HG03280 (cell line): ENCODE measurements at regions not wholly inside any gene's neighbourhood (a gene's known extent, or its start where the extent isn't known, plus 50 kb on each side); places are given as distances from the start of the nearest gene placed in this dataset.
A peak's percentile ranks its signal among the peaks of the same experiment; 100 is the strongest.

Experiments used
- ATAC-seq: cut with Tn5 transposase; IDR thresholded peaks from one replicate; pipeline ENCODE4 v1.9.1; 2021; ENCODE audit warnings: mild to moderate bottlenecking, moderate library complexity; ENCODE audit not compliant: unreplicated experiment

DNA sequence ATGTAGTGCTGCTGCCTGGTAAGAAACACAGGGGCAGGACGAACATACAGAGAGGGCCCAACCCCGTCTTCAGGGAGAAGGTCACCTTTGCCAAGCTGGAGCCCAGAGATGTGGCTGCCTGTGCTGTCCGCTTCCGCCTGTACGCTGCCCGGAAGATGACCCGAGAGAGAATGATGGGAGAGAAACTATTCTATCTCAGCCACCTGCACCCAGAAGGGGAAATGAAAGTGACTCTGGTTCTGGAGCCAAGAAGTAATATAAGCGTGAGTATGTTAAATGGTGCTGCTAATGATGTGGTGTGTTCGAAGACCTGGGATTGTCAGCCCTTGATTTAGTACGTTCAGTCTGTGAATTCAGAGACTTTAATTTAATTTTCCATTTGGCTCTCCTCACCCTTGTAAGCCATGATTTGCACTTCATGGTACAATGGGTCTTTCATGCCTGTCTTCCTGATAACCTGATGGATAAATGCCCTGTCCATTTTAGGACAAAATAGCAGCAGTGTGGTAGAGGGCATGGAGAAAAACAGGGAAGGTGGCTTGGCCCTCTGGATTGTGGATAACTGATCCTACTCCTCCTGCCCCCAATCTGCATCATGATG, 318.9 kb downstream of the SNAPC1 start:
- peak; percentile 93 for ATAC-seq

DNA sequence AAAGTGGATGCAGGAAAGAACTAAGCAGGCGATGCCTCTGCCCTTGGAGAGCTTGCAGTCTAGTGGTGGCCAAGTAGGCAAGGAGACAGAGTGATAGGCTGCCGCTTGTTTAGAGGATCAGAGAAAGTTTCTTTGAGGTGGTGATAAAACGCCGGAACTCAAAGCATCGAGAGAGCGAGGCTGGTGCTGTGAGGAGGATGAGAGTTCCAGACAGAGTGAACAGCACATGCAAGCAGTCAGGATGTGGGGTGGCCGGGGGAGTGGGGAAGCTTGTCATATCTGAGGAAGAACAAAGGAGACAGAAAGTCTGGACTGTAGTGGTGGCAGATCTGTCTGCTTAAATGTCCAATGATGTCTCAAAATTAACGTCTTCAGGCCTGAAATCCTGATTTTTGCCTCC, 319.7 kb downstream of the SNAPC1 start:
- ATAC-seq: no peak

DNA sequence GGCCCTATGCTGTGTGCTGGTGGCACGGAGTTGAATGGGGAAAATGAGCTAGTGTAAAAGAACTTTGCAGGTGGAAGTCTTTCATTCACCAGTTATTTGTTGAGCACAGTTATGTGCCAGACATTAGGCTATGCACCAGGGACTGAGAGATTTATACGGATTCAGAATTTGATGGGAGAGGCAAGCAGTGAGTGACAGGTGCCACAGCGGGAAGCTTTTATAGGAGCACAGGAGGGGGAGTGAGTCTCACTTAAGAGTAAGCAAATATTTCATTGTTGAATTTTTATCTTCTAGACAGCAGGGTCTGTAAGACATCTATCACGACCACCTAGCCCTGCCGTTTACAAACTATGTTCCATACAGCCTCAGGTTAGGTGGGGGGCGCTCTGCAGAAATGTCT, 320.6 kb downstream of the SNAPC1 start:
- no peak for ATAC-seq

GRCh38 chr14:62084020-62084419, 321.8 kb downstream of the SNAPC1 start:
- ATAC-seq: no peak

DNA sequence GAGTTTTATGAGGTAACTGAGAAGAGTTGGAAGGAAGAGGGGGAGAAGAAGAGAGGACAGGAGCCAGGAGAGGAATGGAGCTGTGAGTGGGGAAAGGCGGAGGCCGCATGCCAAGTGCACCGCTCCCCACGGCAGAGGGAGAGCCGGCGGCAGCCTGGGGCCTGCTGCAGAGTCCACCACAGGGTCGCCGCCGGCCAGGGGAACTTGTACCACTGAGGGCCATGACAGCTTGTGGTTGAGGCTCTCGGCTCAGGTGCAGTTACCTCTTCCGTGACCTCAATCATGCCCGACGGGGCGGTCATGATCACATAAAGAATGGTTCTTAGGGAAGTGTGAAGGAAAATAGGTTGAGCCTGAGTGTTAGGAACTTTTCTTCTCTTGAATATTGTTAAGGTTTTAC, 325.0 kb downstream of the SNAPC1 start:
- no peak for ATAC-seq

GRCh38 chr14:62093736-62094135, 331.5 kb downstream of the SNAPC1 start:
- no peak for ATAC-seq

GRCh38 chr14:62097072-62097471, 334.9 kb downstream of the SNAPC1 start:
- no peak for ATAC-seq

DNA sequence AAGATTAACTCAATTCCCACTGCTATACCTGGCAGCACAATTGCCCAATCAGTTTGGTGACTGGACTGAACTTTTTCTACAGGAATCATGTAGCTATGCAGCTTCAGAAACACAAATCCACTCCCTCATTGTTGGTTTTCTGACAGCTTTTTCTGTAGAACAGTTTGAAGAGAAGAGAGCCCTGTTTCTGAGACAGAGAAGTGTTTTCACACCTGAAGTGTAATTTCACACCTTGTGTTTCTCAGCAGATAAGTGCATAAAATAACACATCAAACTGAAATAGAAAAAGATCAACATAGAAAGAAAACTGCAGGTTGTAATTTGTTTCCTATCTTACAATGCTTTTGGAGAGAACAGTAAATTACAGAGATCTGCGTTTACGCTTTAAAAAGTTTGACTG, 335.6 kb downstream of the SNAPC1 start:
- ATAC-seq: no peak

DNA sequence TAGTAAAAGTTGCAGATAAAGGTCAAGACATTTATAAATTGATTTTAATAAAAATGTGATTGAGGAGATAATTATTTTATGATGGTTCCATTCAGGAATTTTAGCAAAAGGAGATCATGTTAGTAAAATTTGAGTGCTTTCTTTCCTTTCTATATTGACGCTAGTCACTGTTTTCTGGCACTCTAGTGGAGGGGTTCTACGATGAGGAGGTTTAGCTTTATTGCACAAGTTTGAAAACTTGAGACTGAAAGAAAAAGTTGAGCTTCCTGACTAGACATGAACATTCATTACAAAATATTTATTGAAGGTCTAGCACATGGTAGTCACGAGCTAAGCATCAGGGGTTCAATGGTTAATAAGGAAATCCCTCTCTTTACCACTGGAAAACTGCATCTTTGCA, 336.1 kb downstream of the SNAPC1 start:
- no peak for ATAC-seq

- no peak for ATAC-seq
These were observed 336.9 kb downstream of the SNAPC1 start for GRCh38 chr14:62099091-62099490.

GRCh38 chr14:62101189-62101588, 339.0 kb downstream of the SNAPC1 start:
- ATAC-seq: no peak

DNA sequence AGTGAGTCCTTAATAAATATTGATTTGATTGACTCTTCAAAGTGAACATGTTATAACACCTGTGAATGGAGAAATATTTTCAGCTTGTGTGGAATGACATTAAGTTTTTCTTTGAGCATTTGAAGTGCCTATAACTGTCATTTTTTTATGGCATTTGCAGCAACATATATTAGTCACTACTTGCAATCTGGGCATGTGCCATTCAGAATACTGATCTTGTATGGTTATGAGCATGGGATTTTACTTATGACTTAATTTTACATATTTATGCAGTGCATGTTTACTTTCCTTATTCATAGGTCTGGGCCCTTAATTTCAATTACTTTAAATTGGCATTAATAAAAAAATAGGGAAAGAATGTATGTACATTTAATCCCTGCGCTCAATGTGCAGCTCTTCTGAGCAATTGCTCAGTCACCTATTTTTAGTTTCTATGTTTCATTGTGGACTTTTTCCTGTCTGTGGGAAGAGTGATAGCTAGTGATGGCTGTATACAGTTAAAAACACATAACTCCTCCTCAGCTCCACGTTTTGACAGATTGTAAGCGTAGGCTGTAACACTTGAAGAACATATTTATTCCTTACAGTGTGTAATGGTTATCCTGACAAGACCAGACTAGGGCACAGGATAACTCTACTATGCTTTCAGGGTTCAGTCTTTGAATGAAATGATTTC, 339.6 kb downstream of the SNAPC1 start:
- no peak for ATAC-seq

DNA sequence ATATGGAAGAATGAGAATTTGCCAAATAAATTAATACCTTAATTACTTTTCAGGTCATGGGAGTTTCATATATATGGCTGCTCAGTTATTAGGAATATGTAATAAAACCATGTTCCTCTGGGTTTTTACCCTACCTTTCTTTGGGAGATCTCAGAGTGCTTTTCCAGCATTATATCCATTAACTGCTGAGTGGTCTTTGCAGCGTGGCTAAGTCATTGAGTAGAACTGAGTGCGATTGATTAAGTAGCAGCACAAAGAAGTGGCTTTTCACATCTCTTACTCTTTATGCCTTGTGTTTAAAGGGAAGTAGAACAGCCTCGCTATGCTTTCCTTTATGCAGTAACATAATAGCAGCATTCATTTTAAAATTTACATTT, 340.1 kb downstream of the SNAPC1 start:
- no peak for ATAC-seq

DNA sequence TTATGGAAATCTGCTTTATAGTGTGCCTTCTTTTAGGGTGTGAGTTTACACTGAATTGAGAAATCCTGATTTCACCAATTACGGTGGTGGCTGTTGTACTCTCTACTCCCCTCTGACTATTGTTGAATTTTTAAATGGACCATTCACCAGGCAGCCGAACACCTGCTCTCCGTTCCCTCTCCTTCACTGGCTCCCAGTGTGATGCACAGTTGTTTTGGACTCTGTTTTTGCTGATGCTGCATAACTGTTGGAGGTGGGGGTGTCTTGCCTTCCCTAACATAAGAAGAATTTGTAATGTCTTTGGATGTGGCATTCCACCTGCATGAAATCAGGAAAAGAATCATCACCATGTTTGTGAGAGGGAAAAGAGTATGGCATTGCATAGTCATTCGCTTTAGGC, 341.2 kb downstream of the SNAPC1 start:
- ATAC-seq: no peak

- ATAC-seq: no peak
These were observed 348.7 kb downstream of the SNAPC1 start for GRCh38 chr14:62110941-62111340.

GRCh38 chr14:62117010-62117750, 355.0 kb downstream of the SNAPC1 start:
- ATAC-seq: peak; percentile 94

- no peak for ATAC-seq
These were observed 355.5 kb downstream of the SNAPC1 start for GRCh38 chr14:62117751-62118105.

DNA sequence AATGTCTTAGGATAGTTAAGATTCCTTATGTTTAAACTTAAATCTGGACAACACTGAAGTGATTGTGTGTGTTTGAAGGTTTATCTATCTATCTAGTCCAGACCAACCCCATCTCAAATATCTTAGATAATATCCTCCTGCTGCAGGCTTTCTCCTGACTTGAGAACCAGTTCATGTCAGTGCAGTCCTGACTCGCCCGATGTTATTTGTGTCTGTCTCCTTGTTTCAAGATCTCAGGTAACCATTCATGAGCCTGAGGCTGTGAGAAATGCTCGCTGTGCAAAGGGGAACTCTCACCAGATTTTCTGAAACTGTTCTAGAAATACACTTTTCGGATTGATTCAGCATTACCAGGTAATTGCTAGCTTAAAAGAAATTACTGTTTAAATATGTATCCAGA, 356.2 kb downstream of the SNAPC1 start:
- no peak for ATAC-seq

DNA sequence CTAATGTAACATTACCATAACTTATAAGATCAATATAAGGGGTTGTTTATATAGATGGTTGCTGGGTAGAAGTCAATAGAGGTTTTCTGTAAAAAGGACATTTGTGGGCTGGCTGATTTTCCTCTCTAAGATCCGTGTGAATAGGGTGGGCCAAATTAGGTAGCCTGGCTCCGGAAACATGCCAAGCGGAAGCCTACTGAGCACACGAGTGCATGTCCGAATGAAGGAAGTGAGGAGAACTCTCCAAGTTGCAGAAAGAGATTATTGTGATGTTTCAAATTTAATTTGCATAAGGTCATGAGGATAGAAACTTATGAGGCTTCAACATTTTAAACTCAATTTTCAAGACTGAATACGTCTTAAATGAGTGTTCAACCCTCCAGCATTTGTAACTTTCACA, 356.7 kb downstream of the SNAPC1 start:
- ATAC-seq: no peak

DNA sequence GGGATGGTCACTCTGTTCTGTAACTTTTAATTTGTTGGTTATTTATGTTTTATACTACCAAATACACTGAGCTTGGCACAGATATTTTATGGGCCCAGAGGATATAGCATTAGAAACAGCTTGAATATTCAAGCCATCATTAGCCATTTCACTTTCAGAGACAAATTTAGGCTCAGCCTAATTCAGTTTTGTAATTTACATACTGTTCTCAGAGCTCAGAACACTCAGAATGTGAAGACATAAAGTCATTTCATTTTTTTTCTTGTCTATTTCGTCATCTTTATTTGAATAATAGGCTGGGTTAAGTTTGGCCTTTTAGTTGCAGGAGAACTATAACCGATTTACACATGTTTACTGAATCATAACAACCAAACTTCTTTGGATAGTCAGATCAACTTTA, 361.7 kb downstream of the SNAPC1 start:
- ATAC-seq: peak; percentile 46

GRCh38 chr14:62125793-62126192, 363.6 kb downstream of the SNAPC1 start:
- ATAC-seq: no peak

- ATAC-seq: no peak
These were observed 364.8 kb downstream of the SNAPC1 start for GRCh38 chr14:62126879-62127478.
